Keratinocyte (primary cell): ENCODE measurements at regions not wholly inside any gene's neighbourhood (a gene's known extent, or its start where the extent isn't known, plus 50 kb on each side); places are given as distances from the start of the nearest gene placed in this dataset.

Experiments used
- DNase-seq: peaks from one replicate; pipeline ENCODE4 v3.0.0-alpha.2; 2011; ENCODE audit warnings: low read depth, missing footprints, low spot score
- FAIRE-seq: peaks from 2 replicates; lab custom pipeline; 2011; peaks lifted over from hg19 to GRCh38; lab: Jason Lieb, UNC
- H2AFZ ChIP-seq: 2 replicates; pipeline ENCODE4 v1.6.0; 2012; ENCODE audit warnings: low read length, control low read depth, inconsistent platforms; ENCODE audit not compliant: control insufficient read depth
- H3K27ac ChIP-seq: 2 replicates; pipeline ENCODE4 v1.5.1; 2011; ENCODE audit warnings: low read length; ENCODE audit not compliant: control insufficient read depth, insufficient read depth
- H3K27me3 ChIP-seq: 3 replicates; pipeline ENCODE4 v1.6.0; 2011; ENCODE audit warnings: low read length; ENCODE audit not compliant: control insufficient read depth, insufficient read depth; ENCODE audit errors: extremely low read depth
- H3K36me3 ChIP-seq, 2 experiments: 2 replicates in 1 of 2; 3 replicates in 1 of 2; pipeline ENCODE4 v1.5.1; 2011; ENCODE audit warnings: low read length in 2 of 2, mild to moderate bottlenecking in 1 of 2; ENCODE audit not compliant: control insufficient read depth in 2 of 2, insufficient read depth in 2 of 2; ENCODE audit errors: extremely low read depth in 1 of 2
- H3K4me1 ChIP-seq: 3 replicates; pipeline ENCODE4 v1.5.1; 2011; ENCODE audit warnings: low read length; ENCODE audit not compliant: control insufficient read depth, insufficient read depth; ENCODE audit errors: extremely low read depth
- H3K4me2 ChIP-seq: 3 replicates; pipeline ENCODE4 v1.6.0; 2011; ENCODE audit warnings: low read depth, low read length; ENCODE audit not compliant: control insufficient read depth, insufficient read depth; ENCODE audit errors: extremely low read depth
- H3K4me3 ChIP-seq, 3 experiments: fragments of 200-600 bp in 1 of 3; sonication (generic) in 1 of 3; 2 replicates in 2 of 3; 3 replicates in 1 of 3; pipeline ENCODE4 v1.5.1; 2011 to 2016; ENCODE audit warnings: low read length in 3 of 3, mild to moderate bottlenecking in 3 of 3, control low read depth in 2 of 3, inconsistent platforms in 1 of 3, low read depth in 1 of 3, mixed read lengths in 1 of 3, mixed run types in 1 of 3, moderate library complexity in 1 of 3; ENCODE audit not compliant: control insufficient read depth in 2 of 3, insufficient read depth in 2 of 3; ENCODE audit errors: extremely low read depth in 1 of 3
- H3K79me2 ChIP-seq: 2 replicates; pipeline ENCODE4 v1.6.0; 2012; ENCODE audit warnings: low read length; ENCODE audit not compliant: control insufficient read depth, insufficient read depth
- H3K9ac ChIP-seq: 3 replicates; pipeline ENCODE4 v1.6.0; 2011; ENCODE audit warnings: low read length; ENCODE audit not compliant: control insufficient read depth, insufficient read depth; ENCODE audit errors: extremely low read depth
- H3K9me1 ChIP-seq: 3 replicates; pipeline ENCODE4 v1.6.0; 2011; ENCODE audit warnings: low read length; ENCODE audit not compliant: control insufficient read depth, insufficient read depth; ENCODE audit errors: extremely low read depth
- H3K9me3 ChIP-seq: 2 replicates; pipeline ENCODE4 v1.5.1; 2012; ENCODE audit warnings: low read depth, low read length; ENCODE audit not compliant: control insufficient read depth
- H4K20me1 ChIP-seq: 3 replicates; pipeline ENCODE4 v1.6.0; 2011; ENCODE audit warnings: low read length; ENCODE audit not compliant: control insufficient read depth, insufficient read depth; ENCODE audit errors: extremely low read depth
- EZH2 ChIP-seq: IDR thresholded peaks from one replicate; pipeline ENCODE4 v1.6.1; 2012; ENCODE audit warnings: inconsistent platforms, mild to moderate bottlenecking, low read length, moderate library complexity
- dilution Hi-C: fragments of 300-500 bp; cut with MboI; formaldehyde crosslinking; loops from one replicate; pipeline ENCODE4 v1.7.0; 2020; ENCODE audit warnings: low sequenced_read_pairs; ENCODE audit not compliant: extremely low pct_ligation_motif_present
- TF ChIP-seq, protein P1 (sequence below), 3 experiments: IDR thresholded peaks in 1 of 3; conservative IDR thresholded peaks in 1 of 3; optimal IDR thresholded peaks in 1 of 3; 2 replicates in 2 of 3; 3 replicates in 1 of 3; pipeline versions ENCODE3 to v1.5.1; 2011; ENCODE audit warnings: low read length in 3 of 3, mild to moderate bottlenecking in 3 of 3, moderate library complexity in 2 of 3, control low read depth in 1 of 3, inconsistent platforms in 1 of 3; ENCODE audit not compliant: insufficient read depth in 2 of 3; ENCODE audit errors: extremely low read depth in 1 of 3

DNA sequence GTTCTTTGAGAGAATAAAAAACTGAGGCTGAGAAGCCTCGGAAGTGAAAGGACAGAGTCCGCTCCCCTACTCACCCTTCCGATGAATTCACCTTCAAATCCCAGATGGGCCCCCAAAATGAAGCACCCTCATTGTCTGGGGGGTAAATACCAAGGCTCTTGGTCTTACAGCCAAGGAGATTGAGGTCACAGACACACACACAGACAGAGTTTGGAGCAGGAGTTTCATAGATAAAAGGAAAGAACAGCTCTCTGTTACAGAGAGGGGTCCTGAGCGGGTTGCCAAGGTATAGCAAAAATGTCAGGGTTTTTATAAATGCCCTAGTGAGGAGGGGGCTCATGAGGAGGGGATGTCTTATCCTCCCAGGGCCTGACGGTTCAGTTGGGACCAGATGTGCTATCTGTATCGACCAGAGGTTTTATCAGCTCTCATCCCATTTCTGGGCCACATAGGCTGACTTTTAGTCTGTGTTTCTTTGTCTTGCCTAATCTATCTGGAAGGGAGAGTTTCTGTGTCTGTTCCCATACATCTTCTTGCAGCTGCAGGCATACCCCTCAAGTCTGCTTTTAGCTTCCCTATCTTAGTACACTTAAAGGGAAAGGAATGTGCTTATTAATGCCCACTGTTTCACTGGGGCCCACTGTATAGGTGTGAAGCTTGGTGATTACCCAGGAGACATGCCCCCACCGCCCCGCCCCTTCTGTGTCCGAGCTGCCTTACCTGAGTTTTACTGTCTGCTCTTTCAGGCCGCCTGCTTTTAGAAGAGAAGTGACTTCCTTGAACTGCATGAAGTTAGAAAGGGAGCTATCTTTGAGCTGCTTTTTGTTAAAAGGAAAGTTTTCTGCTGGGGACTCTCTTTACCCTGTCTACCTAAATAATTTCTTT, 66.8 kb upstream of the ATP11B start:
- no peak overlapping the region for H3K4me2 ChIP-seq
- H3K9ac ChIP-seq, result no peak overlapping the region
- DNase-seq (no peak), FAIRE-seq (no peak)
- peaks cover 7% of the 10 kb centered on the region for H3K4me1 ChIP-seq
- TF ChIP-seq, protein P1, sequence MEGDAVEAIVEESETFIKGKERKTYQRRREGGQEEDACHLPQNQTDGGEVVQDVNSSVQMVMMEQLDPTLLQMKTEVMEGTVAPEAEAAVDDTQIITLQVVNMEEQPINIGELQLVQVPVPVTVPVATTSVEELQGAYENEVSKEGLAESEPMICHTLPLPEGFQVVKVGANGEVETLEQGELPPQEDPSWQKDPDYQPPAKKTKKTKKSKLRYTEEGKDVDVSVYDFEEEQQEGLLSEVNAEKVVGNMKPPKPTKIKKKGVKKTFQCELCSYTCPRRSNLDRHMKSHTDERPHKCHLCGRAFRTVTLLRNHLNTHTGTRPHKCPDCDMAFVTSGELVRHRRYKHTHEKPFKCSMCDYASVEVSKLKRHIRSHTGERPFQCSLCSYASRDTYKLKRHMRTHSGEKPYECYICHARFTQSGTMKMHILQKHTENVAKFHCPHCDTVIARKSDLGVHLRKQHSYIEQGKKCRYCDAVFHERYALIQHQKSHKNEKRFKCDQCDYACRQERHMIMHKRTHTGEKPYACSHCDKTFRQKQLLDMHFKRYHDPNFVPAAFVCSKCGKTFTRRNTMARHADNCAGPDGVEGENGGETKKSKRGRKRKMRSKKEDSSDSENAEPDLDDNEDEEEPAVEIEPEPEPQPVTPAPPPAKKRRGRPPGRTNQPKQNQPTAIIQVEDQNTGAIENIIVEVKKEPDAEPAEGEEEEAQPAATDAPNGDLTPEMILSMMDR (optimal IDR thresholded peaks at IDR 0.05 in 1 of 3, IDR thresholded peaks at IDR 0.05 in 1 of 3, conservative IDR thresholded peaks at IDR 0.05 in 1 of 3; ENCODE audit: extremely low read depth in 1 of 3, insufficient read depth in 2 of 3, low read length in 3 of 3), result no peak
- TF ChIP-seq EZH2, result no peak
- H3K79me2 ChIP-seq, result no peaks in the 10 kb centered on the region
- H3K4me3 ChIP-seq, result no peak overlapping the region
- no peaks in the 10 kb centered on the region for H4K20me1 ChIP-seq
- no peaks in the 10 kb centered on the region for H3K36me3 ChIP-seq
- H3K27me3 ChIP-seq, result no peaks in the 10 kb centered on the region
- no peaks in the 10 kb centered on the region for H3K9me1 ChIP-seq
- dilution Hi-C loops, result no loop called here
- no peak overlapping the region for H3K27ac ChIP-seq
- H3K9me3 ChIP-seq, result no peaks in the 10 kb centered on the region
- no peak overlapping the region for H2AFZ ChIP-seq

DNA sequence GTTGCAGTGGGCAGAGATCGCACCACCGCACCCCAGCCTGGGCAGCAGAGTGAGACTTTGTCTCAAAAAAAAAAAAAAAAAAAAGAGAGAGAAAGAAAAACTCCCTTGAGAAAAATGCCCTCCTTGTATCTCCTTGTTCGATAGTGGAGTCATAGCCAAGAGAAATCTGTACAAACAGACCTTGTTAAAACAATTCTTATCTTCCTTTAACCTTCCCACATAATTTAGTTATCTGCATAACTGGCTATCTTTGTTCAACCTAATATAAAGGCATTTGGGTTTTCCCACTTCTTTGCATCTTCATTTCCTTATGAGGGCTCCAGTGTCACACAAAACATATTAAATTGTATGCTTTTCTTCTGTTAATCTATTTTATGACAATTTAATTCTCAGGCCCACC, 65.1 kb upstream of the ATP11B start:
- TF ChIP-seq, protein P1 (optimal IDR thresholded peaks at IDR 0.05 in 1 of 3, IDR thresholded peaks at IDR 0.05 in 1 of 3, conservative IDR thresholded peaks at IDR 0.05 in 1 of 3; ENCODE audit: extremely low read depth in 1 of 3, insufficient read depth in 2 of 3, low read length in 3 of 3), result no peak
- TF ChIP-seq EZH2, result no peak
- Histone ChIP-seq H3K36me3 (no peaks in the 10 kb centered on the region), H3K9me1 (no peaks in the 10 kb centered on the region), H3K27me3 (no peaks in the 10 kb centered on the region), H4K20me1 (no peaks in the 10 kb centered on the region), H3K4me3 (no peak overlapping the region), H3K4me2 (no peak overlapping the region), H3K4me1 (peaks cover 7% of the 10 kb centered on the region), H3K79me2 (no peaks in the 10 kb centered on the region), H3K27ac (no peak overlapping the region), H3K9ac (no peak overlapping the region), H2AFZ (no peak overlapping the region), H3K9me3 (no peaks in the 10 kb centered on the region)
- dilution Hi-C loops, result no loop called here
- no peak for DNase-seq
- no peak for FAIRE-seq
